Ishikawa (cell line): ENCODE measurements at regions not wholly inside any gene's neighbourhood (a gene's known extent, or its start where the extent isn't known, plus 50 kb on each side); places are given as distances from the start of the nearest gene placed in this dataset.

ENCODE experiments used
- CEBPB ChIP-seq: IDR thresholded peaks from 2 replicates; pipeline ENCODE4 v1.6.1; 2012
- CREB1 ChIP-seq: IDR thresholded peaks from 2 replicates; pipeline ENCODE4 v1.6.1; 2012; ENCODE audit warnings: low read depth
- EGR1 ChIP-seq: IDR thresholded peaks from 2 replicates; pipeline ENCODE4 v1.6.1; 2012
- EP300 ChIP-seq: IDR thresholded peaks from 2 replicates; pipeline ENCODE4 v1.6.1; 2012; ENCODE audit warnings: borderline replicate concordance
- FOXM1 ChIP-seq: IDR thresholded peaks from 2 replicates; pipeline ENCODE4 v1.6.1; 2012; ENCODE audit warnings: low read depth, borderline replicate concordance
- MAX ChIP-seq: IDR thresholded peaks from 2 replicates; pipeline ENCODE4 v1.6.1; 2012
- NFIC ChIP-seq: IDR thresholded peaks from 2 replicates; pipeline ENCODE4 v1.6.1; 2012
- RAD21 ChIP-seq: IDR thresholded peaks from 2 replicates; pipeline ENCODE4 v1.6.1; 2012; ENCODE audit warnings: low read depth
- TAF1 ChIP-seq: IDR thresholded peaks from 2 replicates; pipeline ENCODE4 v1.6.1; 2012; ENCODE audit warnings: low read depth, mild to moderate bottlenecking
- TCF12 ChIP-seq: IDR thresholded peaks from 2 replicates; pipeline ENCODE4 v1.6.1; 2012; ENCODE audit warnings: low read depth
- TEAD4 ChIP-seq: IDR thresholded peaks from 2 replicates; pipeline ENCODE4 v1.6.1; 2012
- USF1 ChIP-seq: IDR thresholded peaks from 2 replicates; pipeline ENCODE4 v1.6.1; 2012
- YY1 ChIP-seq: IDR thresholded peaks from 2 replicates; pipeline ENCODE4 v1.6.1; 2012; ENCODE audit warnings: low read depth
- ZBTB7A ChIP-seq: IDR thresholded peaks from 2 replicates; pipeline ENCODE4 v1.6.1; 2012; ENCODE audit warnings: low read depth
- TF ChIP-seq, protein P1 (sequence below): IDR thresholded peaks from 2 replicates; pipeline ENCODE4 v1.6.1; 2012; ENCODE audit warnings: low read depth, mild to moderate bottlenecking

DNA sequence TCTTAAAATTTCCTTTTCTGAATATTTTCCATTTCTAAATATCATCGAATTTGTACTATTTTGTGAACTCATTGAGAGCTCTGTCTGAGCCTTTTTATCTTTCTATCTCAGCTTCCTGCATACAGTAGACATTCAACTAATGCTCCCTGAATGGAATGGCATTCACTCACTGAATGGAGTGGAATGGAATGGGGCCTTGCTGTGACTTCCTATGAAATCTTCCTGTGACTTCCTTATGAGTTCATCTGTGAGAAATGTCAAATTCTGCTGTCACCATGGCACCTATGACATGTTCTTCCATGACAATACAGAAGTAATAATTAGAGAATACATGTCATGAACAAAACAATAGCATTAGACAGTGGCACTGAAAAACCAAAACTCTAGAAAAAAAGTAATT, 199.6 kb downstream of the NR4A2 start:
- no peak for TF ChIP-seq EGR1
- no peak for TF ChIP-seq NFIC
- no peak for TF ChIP-seq RAD21
- TF ChIP-seq USF1: no peak
- TF ChIP-seq ZBTB7A: no peak
- TF ChIP-seq MAX: no peak
- no peak for TF ChIP-seq TAF1
- TF ChIP-seq EP300: no peak
- TF ChIP-seq YY1: no peak
- no peak for TF ChIP-seq CEBPB
- no peak for TF ChIP-seq TCF12
- no peak for TF ChIP-seq FOXM1
- no peak for TF ChIP-seq CREB1
- TF ChIP-seq, protein P1, sequence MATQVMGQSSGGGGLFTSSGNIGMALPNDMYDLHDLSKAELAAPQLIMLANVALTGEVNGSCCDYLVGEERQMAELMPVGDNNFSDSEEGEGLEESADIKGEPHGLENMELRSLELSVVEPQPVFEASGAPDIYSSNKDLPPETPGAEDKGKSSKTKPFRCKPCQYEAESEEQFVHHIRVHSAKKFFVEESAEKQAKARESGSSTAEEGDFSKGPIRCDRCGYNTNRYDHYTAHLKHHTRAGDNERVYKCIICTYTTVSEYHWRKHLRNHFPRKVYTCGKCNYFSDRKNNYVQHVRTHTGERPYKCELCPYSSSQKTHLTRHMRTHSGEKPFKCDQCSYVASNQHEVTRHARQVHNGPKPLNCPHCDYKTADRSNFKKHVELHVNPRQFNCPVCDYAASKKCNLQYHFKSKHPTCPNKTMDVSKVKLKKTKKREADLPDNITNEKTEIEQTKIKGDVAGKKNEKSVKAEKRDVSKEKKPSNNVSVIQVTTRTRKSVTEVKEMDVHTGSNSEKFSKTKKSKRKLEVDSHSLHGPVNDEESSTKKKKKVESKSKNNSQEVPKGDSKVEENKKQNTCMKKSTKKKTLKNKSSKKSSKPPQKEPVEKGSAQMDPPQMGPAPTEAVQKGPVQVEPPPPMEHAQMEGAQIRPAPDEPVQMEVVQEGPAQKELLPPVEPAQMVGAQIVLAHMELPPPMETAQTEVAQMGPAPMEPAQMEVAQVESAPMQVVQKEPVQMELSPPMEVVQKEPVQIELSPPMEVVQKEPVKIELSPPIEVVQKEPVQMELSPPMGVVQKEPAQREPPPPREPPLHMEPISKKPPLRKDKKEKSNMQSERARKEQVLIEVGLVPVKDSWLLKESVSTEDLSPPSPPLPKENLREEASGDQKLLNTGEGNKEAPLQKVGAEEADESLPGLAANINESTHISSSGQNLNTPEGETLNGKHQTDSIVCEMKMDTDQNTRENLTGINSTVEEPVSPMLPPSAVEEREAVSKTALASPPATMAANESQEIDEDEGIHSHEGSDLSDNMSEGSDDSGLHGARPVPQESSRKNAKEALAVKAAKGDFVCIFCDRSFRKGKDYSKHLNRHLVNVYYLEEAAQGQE: no peak

DNA sequence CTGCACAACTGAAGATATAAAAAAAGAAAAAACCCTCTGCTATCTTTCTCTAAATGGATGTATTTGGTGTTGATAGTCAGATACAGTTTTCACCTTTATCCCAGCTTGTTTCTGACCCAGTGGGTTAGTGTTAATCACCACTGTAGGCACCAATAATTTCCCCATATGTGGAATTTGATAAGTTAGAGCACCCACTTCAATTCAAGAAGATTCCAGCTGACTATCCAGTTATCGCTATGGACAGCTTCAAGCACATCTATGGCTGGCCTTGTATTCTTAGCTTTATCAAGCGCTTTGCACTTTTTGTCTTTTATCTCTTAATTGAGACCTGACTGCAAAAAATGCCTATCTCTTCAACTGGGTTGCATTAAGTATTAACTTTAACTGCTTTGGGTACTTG, 200.4 kb downstream of the NR4A2 start:
- TF ChIP-seq MAX: no peak
- TF ChIP-seq YY1: no peak
- no peak for TF ChIP-seq EGR1
- TF ChIP-seq, protein P1: no peak
- TF ChIP-seq NFIC: no peak
- no peak for TF ChIP-seq CREB1
- no peak for TF ChIP-seq TEAD4
- TF ChIP-seq CEBPB: no peak
- TF ChIP-seq FOXM1: no peak

GRCh38 chr2:156129227-156129626, 203.3 kb downstream of the NR4A2 start:
- TF ChIP-seq EGR1: no peak
- no peak for TF ChIP-seq CREB1
- no peak for TF ChIP-seq RAD21
- no peak for TF ChIP-seq NFIC
- TF ChIP-seq, protein P1: no peak
- no peak for TF ChIP-seq CEBPB
- TF ChIP-seq YY1: no peak
- no peak for TF ChIP-seq MAX
- no peak for TF ChIP-seq USF1
- no peak for TF ChIP-seq FOXM1
- no peak for TF ChIP-seq TAF1
- no peak for TF ChIP-seq ZBTB7A
- TF ChIP-seq EP300: no peak
- TF ChIP-seq TCF12: no peak
- no peak for TF ChIP-seq TEAD4

DNA sequence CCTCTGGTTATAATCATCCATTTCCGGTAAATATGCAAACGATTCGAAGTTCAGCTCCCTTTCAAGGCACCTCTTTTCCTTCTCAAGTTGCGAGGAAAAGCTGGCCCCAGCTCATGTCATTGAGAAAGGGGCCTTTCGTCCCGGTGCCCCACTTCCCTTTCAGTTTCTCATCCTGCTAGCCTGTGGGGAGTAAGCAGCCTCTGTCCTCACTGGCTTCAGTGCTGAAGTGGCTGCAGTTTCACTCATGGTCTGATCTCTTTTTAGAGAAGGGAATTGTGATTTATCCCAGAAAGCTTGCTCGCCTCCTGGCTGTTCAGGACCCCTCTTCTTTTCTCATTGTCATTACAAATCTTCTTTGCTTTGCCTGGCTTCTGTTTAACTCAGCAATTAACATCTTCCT, 207.5 kb downstream of the NR4A2 start:
- TF ChIP-seq CREB1 (no peak), MAX (no peak), TEAD4 (no peak), FOXM1 (no peak), CEBPB (no peak), RAD21 (no peak), TCF12 (no peak), EGR1 (no peak), NFIC (no peak), ZBTB7A (no peak), USF1 (no peak), EP300 (no peak)
- TF ChIP-seq, protein P1: no peak
